ENCODE measurements at regions not wholly inside any gene's neighbourhood (a gene's known extent, or its start where the extent isn't known, plus 50 kb on each side); places are given as distances from the start of the nearest gene placed in this dataset.
"Not testable (repeated sequence)": the region's sequence is repeated elsewhere in the genome, so short reads cannot be mapped to it uniquely, and the experiment has no call there.

DNA sequence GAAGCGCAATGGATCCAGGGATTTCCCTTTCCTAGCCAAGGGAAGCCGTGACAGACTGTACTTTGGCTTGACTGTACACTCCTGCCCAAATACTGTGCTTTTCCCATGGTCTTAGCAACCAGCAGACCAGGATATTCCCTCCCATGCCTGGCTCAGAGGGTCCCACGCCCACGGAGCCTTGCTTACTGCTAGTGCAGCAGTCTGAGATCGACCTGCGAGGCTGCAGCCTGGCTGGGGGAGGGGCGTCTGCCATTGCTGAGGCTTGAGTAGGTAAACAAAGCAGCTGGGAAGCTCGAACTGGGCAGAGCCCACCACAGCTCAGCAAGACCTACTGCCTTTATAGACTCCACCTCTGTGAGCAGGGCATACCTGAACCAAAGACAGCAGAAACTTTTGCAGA, 155.4 kb downstream of the JRKL start:
- TF ChIP-seq, protein P1, sequence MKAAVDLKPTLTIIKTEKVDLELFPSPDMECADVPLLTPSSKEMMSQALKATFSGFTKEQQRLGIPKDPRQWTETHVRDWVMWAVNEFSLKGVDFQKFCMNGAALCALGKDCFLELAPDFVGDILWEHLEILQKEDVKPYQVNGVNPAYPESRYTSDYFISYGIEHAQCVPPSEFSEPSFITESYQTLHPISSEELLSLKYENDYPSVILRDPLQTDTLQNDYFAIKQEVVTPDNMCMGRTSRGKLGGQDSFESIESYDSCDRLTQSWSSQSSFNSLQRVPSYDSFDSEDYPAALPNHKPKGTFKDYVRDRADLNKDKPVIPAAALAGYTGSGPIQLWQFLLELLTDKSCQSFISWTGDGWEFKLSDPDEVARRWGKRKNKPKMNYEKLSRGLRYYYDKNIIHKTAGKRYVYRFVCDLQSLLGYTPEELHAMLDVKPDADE (IDR thresholded peaks at IDR 0.05) = not testable (repeated sequence)
- TF ChIP-seq EZH2 (IDR thresholded peaks at IDR 0.05; ENCODE audit: low read depth, unreplicated experiment); STAT1 (IDR thresholded peaks at IDR 0.05; ENCODE audit: unreplicated experiment); POLR2AphosphoS5 (IDR thresholded peaks at IDR 0.05; ENCODE audit: low read depth); CTCF (conservative IDR thresholded peaks at IDR 0.05; ENCODE audit: low read depth in 2 of 2); CREB1 (CRISPR knock-in tag; IDR thresholded peaks at IDR 0.05; ENCODE audit: low read depth): not testable (repeated sequence)

Measured in GM23338 (cell line).